Endothelial cell of umbilical vein (primary cell): ENCODE measurements at regions not wholly inside any gene's neighbourhood (a gene's known extent, or its start where the extent isn't known, plus 50 kb on each side); places are given as distances from the start of the nearest gene placed in this dataset.

Experiments
- BruUV-seq: library from RNA; stranded (reverse); fragments of 400-500 nt; replicated peaks from 2 replicates; lab custom pipeline; 2021; lab: Mats Ljungman, UMichigan
- CTCF ChIA-PET: fragments of 300-600, 350-600 bp; sonication (Branson Sonifier 250); formaldehyde crosslinking; loops from one replicate; lab custom pipeline; 2021; ENCODE audit warnings: antibody characterized with exemption, inconsistent platforms; lab: Charles Lee
- POLR2A ChIA-PET: fragments of 300-600, 350-600 bp; sonication (Branson Sonifier 250); formaldehyde crosslinking; loops from one replicate; lab custom pipeline; 2021; ENCODE audit warnings: antibody characterized with exemption, inconsistent platforms; lab: Charles Lee
- DNase-seq: peaks from one replicate; pipeline ENCODE4 v3.0.0-alpha.2; 2011; ENCODE audit warnings: low read depth, low spot score
- FAIRE-seq: peaks from 2 replicates; lab custom pipeline; 2011; peaks lifted over from hg19 to GRCh38; lab: Jason Lieb, UNC
- H2AFZ ChIP-seq: 2 replicates; pipeline ENCODE4 v1.6.0; 2012; ENCODE audit warnings: low read depth, low read length, control low read depth, inconsistent platforms
- H3K27ac ChIP-seq: 2 replicates; pipeline ENCODE4 v1.5.1; 2011; ENCODE audit warnings: low read depth, mild to moderate bottlenecking, control low read depth, low read length, moderate library complexity; ENCODE audit not compliant: insufficient read depth
- H3K27me3 ChIP-seq, 2 experiments: 2 replicates each; pipeline versions ENCODE4 v1.6.0 to v1.6.1; 2011; ENCODE audit warnings: low read length in 2 of 2, mixed read lengths in 1 of 2; ENCODE audit not compliant: control insufficient read depth in 2 of 2, insufficient read depth in 2 of 2
- H3K36me3 ChIP-seq, 2 experiments: 2 replicates in 1 of 2; 3 replicates in 1 of 2; pipeline ENCODE4 v1.5.1; 2011; ENCODE audit warnings: low read length in 2 of 2, mild to moderate bottlenecking in 1 of 2, moderate library complexity in 1 of 2; ENCODE audit not compliant: control insufficient read depth in 2 of 2, insufficient read depth in 2 of 2; ENCODE audit errors: extremely low read depth in 1 of 2
- H3K4me1 ChIP-seq: 3 replicates; pipeline ENCODE4 v1.5.1; 2011; ENCODE audit warnings: mild to moderate bottlenecking, low read length; ENCODE audit not compliant: control insufficient read depth, insufficient read depth; ENCODE audit errors: extremely low read depth
- H3K4me2 ChIP-seq: 2 replicates; pipeline ENCODE4 v1.6.1; 2011; ENCODE audit warnings: low read length, control low read depth, mixed read lengths; ENCODE audit not compliant: insufficient read depth
- H3K4me3 ChIP-seq, 3 experiments: fragments of 200-600 bp in 1 of 3; sonication (generic), shearing (Covaris generic) in 1 of 3; replicated peaks in 1 of 3; 2 replicates each; pipeline ENCODE4 v1.5.1; 2011 to 2016; ENCODE audit warnings: control low read depth in 3 of 3, low read length in 3 of 3, mild to moderate bottlenecking in 2 of 3, inconsistent platforms in 1 of 3, low read depth in 1 of 3, moderate library complexity in 1 of 3; ENCODE audit not compliant: insufficient read depth in 1 of 3
- H3K79me2 ChIP-seq: 2 replicates; pipeline ENCODE4 v1.6.0; 2012; ENCODE audit warnings: low read length, inconsistent platforms; ENCODE audit not compliant: control insufficient read depth, insufficient read depth
- H3K9ac ChIP-seq: replicated peaks from 2 replicates; pipeline ENCODE3; 2011; ENCODE audit warnings: low read length, control low read depth; ENCODE audit not compliant: insufficient read depth; ENCODE audit errors: extremely low read depth
- H3K9me1 ChIP-seq: replicated peaks from 3 replicates; pipeline ENCODE4 v1.6.0; 2011; ENCODE audit warnings: mild to moderate bottlenecking, low read length; ENCODE audit not compliant: control insufficient read depth, insufficient read depth; ENCODE audit errors: extremely low read depth
- H3K9me3 ChIP-seq: replicated peaks from 2 replicates; pipeline ENCODE4 v1.5.1; 2012; ENCODE audit warnings: low read length, inconsistent platforms; ENCODE audit not compliant: control insufficient read depth, insufficient read depth
- H4K20me1 ChIP-seq: replicated peaks from 2 replicates; pipeline ENCODE3; 2011; ENCODE audit warnings: mild to moderate bottlenecking, low read length; ENCODE audit not compliant: control insufficient read depth, insufficient read depth; ENCODE audit errors: extremely low read depth
- CTCF ChIP-seq, 2 donors: IDR thresholded peaks; 1 replicate in 1 of 2; 2 replicates in 1 of 2; pipeline ENCODE4 v1.5.1; 2011; ENCODE audit warnings: low read length in 2 of 2, mild to moderate bottlenecking in 2 of 2, moderate library complexity in 2 of 2, control low read depth in 1 of 2, inconsistent platforms in 1 of 2, low read depth in 1 of 2; ENCODE audit not compliant: insufficient read depth in 1 of 2; ENCODE audit errors: extremely low read depth in 1 of 2
- EZH2 ChIP-seq: IDR thresholded peaks from 2 replicates; pipeline ENCODE4 v1.6.1; 2012; ENCODE audit warnings: borderline replicate concordance, low read depth, mild to moderate bottlenecking, moderate library complexity, low read length, inconsistent platforms; ENCODE audit not compliant: severe bottlenecking
- FOS ChIP-seq: IDR thresholded peaks from 2 replicates; pipeline ENCODE4 v1.6.1; 2011; ENCODE audit warnings: mild to moderate bottlenecking, low read length, moderate library complexity, borderline replicate concordance; ENCODE audit not compliant: insufficient read depth
- GATA2 ChIP-seq: IDR thresholded peaks from 2 replicates; pipeline ENCODE4 v1.7.0; 2011; ENCODE audit warnings: low read depth, mild to moderate bottlenecking, moderate library complexity, mixed read lengths, low read length; ENCODE audit not compliant: insufficient read length, insufficient read depth
- JUN ChIP-seq: IDR thresholded peaks from 2 replicates; pipeline ENCODE4 v1.6.1; 2011; ENCODE audit warnings: borderline replicate concordance, low read depth; ENCODE audit not compliant: insufficient read length, insufficient read depth
- MAX ChIP-seq: IDR thresholded peaks from 2 replicates; pipeline ENCODE4 v1.6.1; 2011; ENCODE audit not compliant: insufficient read depth, insufficient read length
- MYC ChIP-seq: IDR thresholded peaks from one replicate; pipeline ENCODE4 v1.6.1; 2011; ENCODE audit warnings: mild to moderate bottlenecking, low read depth, low read length
- POLR2A ChIP-seq: IDR thresholded peaks from 2 replicates; pipeline ENCODE4 v1.6.1; 2012; ENCODE audit warnings: low read depth, mild to moderate bottlenecking, control low read depth, low read length
- POLR2AphosphoS5 ChIP-seq: IDR thresholded peaks from 2 replicates; pipeline ENCODE4 v1.6.1; 2012; ENCODE audit warnings: low read depth, mild to moderate bottlenecking, control low read depth, low read length, moderate library complexity; ENCODE audit not compliant: insufficient read depth
- dilution Hi-C: fragments of 300-500 bp; cut with MboI; formaldehyde crosslinking; loops from one replicate; pipeline ENCODE4 v1.15.0; 2019; ENCODE audit warnings: low sequenced_read_pairs; ENCODE audit not compliant: extremely low pct_ligation_motif_present
- intact Hi-C: fragments of 100-400 bp; cut with micrococcal nuclease; formaldehyde crosslinking; loops from one replicate; pipeline ENCODE4 v1.10.0; 2022

- Histone ChIP-seq H3K36me3 (no peaks in the 10 kb centered on the region), H4K20me1 (no peaks in the 10 kb centered on the region), H3K79me2 (peaks cover 54% of the 10 kb centered on the region), H3K4me3 (no peak overlapping the region), H3K9ac (no peak overlapping the region), H3K27ac (no peak overlapping the region), H3K9me3 (no peaks in the 10 kb centered on the region), H3K27me3 (no peaks in the 10 kb centered on the region), H2AFZ (no peak overlapping the region), H3K4me2 (no peak overlapping the region), H3K9me1 (no peaks in the 10 kb centered on the region), H3K4me1 (peaks cover 17% of the 10 kb centered on the region)
- FAIRE-seq = no peak
- TF ChIP-seq CTCF (IDR thresholded peaks at IDR 0.05; ENCODE audit: extremely low read depth in 1 of 2, insufficient read depth in 1 of 2, low read depth in 1 of 2, low read length in 2 of 2) (no peak), POLR2A (no peak), FOS (no peak), JUN (no peak), MYC (no peak), MAX (no peak), POLR2AphosphoS5 (no peak), EZH2 (no peak), GATA2 (no peak)
- ChIA-PET CTCF (interaction anchor here (1.4 kb wide), 1 partner anchor 10 kb away, joined by 3 read pairs; no protein-coding TSS in a partner anchor), POLR2A (no interaction called here)
- dilution Hi-C loops (no loop called here), intact Hi-C loops (no loop called here)
- DNase-seq = no peak
- BruUV-seq = no TSS peak
Observed at GRCh38 chr1:244311784-244312532, 139.8 kb downstream of the ADSS2 start.
